ENCODE measurements at regions not wholly inside any gene's neighbourhood (a gene's known extent, or its start where the extent isn't known, plus 50 kb on each side); places are given as distances from the start of the nearest gene placed in this dataset.

DNA sequence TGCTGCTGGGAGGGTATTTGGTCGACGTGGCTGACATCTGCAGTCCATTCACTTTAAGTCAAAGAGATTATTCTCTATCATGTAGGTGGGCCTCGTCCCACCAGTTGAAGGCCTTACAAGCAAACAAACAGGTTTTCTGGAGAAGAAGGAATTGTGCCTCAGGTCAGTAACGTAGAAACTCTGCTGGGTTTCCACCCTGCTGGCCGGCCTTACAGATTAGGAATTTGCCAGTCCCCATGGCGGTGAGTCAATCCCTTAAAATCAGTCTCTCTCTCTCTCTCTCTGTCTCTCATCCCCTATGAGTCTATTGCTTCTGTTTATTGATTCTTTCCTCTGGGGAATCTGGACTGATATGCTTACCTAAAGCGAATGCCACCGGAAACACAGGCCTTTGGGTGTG, 75.4 kb upstream of the FGF3 start:
- no peak for TF ChIP-seq POLR2A (IDR thresholded peaks at IDR 0.05)
- TF ChIP-seq, protein P1, sequence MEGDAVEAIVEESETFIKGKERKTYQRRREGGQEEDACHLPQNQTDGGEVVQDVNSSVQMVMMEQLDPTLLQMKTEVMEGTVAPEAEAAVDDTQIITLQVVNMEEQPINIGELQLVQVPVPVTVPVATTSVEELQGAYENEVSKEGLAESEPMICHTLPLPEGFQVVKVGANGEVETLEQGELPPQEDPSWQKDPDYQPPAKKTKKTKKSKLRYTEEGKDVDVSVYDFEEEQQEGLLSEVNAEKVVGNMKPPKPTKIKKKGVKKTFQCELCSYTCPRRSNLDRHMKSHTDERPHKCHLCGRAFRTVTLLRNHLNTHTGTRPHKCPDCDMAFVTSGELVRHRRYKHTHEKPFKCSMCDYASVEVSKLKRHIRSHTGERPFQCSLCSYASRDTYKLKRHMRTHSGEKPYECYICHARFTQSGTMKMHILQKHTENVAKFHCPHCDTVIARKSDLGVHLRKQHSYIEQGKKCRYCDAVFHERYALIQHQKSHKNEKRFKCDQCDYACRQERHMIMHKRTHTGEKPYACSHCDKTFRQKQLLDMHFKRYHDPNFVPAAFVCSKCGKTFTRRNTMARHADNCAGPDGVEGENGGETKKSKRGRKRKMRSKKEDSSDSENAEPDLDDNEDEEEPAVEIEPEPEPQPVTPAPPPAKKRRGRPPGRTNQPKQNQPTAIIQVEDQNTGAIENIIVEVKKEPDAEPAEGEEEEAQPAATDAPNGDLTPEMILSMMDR (IDR thresholded peaks at IDR 0.05): no peak
